HCT116 (cell line): ENCODE measurements at regions not wholly inside any gene's neighbourhood (a gene's known extent, or its start where the extent isn't known, plus 50 kb on each side); places are given as distances from the start of the nearest gene placed in this dataset.

Source experiments
- ATAC-seq: fragments of 200-7000 bp; cut with Tn5 transposase; 2 replicates; pipeline ENCODE4 v1.9.1; 2020; ENCODE audit warnings: mild to moderate bottlenecking, moderate library complexity
- BruUV-seq: library from RNA; stranded (reverse); fragments of 400-500 nt; replicated peaks from 2 replicates; lab custom pipeline; 2021; lab: Mats Ljungman, UMichigan
- CTCF ChIA-PET: fragments of 300-600 bp; sonication (Branson Sonifier 250); formaldehyde crosslinking; loops from one replicate; lab custom pipeline; 2021; ENCODE audit warnings: antibody characterized with exemption; lab: Charles Lee
- POLR2A ChIA-PET: fragments of 300-600, 350-600 bp; sonication (Branson Sonifier 250); formaldehyde crosslinking; loops from one replicate; lab custom pipeline; 2021; ENCODE audit warnings: antibody characterized with exemption; lab: Charles Lee
- RAD21 ChIA-PET, 2 experiments: fragments of 300-600 bp; sonication (Branson Sonifier 250); formaldehyde crosslinking; loops; one replicate each; lab custom pipeline; 2023; ENCODE audit warnings: low total read pairs in 2 of 2; ENCODE audit not compliant: uncharacterized antibody in 2 of 2, unreplicated experiment in 2 of 2, low non-redundant PET in 1 of 2; lab: Charles Lee
- DNase-seq: peaks from one replicate; pipeline ENCODE4 v3.0.0-alpha.2; 2010; ENCODE audit warnings: low read depth, low spot score
- H2AFZ ChIP-seq: fragments of 200-600 bp; shearing (Covaris generic), sonication (generic); 2 replicates; pipeline ENCODE4 v1.6.1; 2017; ENCODE audit warnings: low read depth, mixed run types, mixed read lengths, antibody characterized with exemption, low read length; ENCODE audit not compliant: poor library complexity, severe bottlenecking
- H3K27ac ChIP-seq: 2 replicates; pipeline ENCODE4 v1.5.1; 2012; ENCODE audit warnings: low read depth, low read length
- H3K27me3 ChIP-seq: fragments of 200-600 bp; sonication (generic); 2 replicates; pipeline ENCODE4 v1.6.1; 2016; ENCODE audit warnings: mixed run types, low read length, mixed read lengths; ENCODE audit not compliant: insufficient read depth
- H3K36me3 ChIP-seq, 2 experiments: fragments of 200-500 bp in 1 of 2; fragments of 200-600 bp in 1 of 2; sonication (Bioruptor generic) in 1 of 2; sonication (generic) in 1 of 2; 2 replicates each; pipeline versions ENCODE4 v1.5.1 to v1.6.1; 2014 to 2016; ENCODE audit warnings: low read length in 2 of 2, inconsistent platforms in 1 of 2, mixed read lengths in 1 of 2, mixed run types in 1 of 2; ENCODE audit not compliant: insufficient read depth in 2 of 2, control insufficient read depth in 1 of 2
- H3K4me1 ChIP-seq, 2 experiments: fragments of 200-600 bp in 1 of 2; sonication (generic) in 1 of 2; 2 replicates each; pipeline versions ENCODE4 v1.5.1 to v1.6.1; 2012 to 2017; ENCODE audit warnings: low read length in 2 of 2, inconsistent platforms in 1 of 2, mild to moderate bottlenecking in 1 of 2, mixed read lengths in 1 of 2, mixed run types in 1 of 2, moderate library complexity in 1 of 2; ENCODE audit not compliant: insufficient read depth in 2 of 2, control insufficient read depth in 1 of 2
- H3K4me2 ChIP-seq: fragments of 200-600 bp; sonication (generic); 2 replicates; pipeline ENCODE4 v1.6.1; 2017; ENCODE audit warnings: mixed run types, low read length, mixed read lengths
- H3K4me3 ChIP-seq, 2 experiments: fragments of 200-600 bp in 1 of 2; sonication (generic) in 1 of 2; replicated peaks in 1 of 2; 2 replicates each; pipeline ENCODE4 v1.5.1; 2011 to 2016; ENCODE audit warnings: low read length in 2 of 2, control low read depth in 1 of 2, low read depth in 1 of 2, mild to moderate bottlenecking in 1 of 2, mixed read lengths in 1 of 2, mixed run types in 1 of 2
- H3K79me2 ChIP-seq: fragments of 200-600 bp; sonication (generic); 2 replicates; pipeline ENCODE4 v1.6.1; 2017; ENCODE audit warnings: mild to moderate bottlenecking, mixed run types, low read length, moderate library complexity, mixed read lengths; ENCODE audit not compliant: insufficient read depth
- H3K9ac ChIP-seq: fragments of 200-600 bp; sonication (generic); 2 replicates; pipeline ENCODE4 v1.6.1; 2016; ENCODE audit warnings: low read length, mixed read lengths
- H3K9me2 ChIP-seq: fragments of 200-600 bp; sonication (generic), shearing (Covaris generic); 2 replicates; pipeline ENCODE4 v1.6.1; 2017; ENCODE audit warnings: mixed run types, mild to moderate bottlenecking, moderate library complexity; ENCODE audit not compliant: insufficient read depth
- H3K9me3 ChIP-seq, 2 experiments: fragments of 200-500 bp in 1 of 2; fragments of 200-600 bp in 1 of 2; sonication (Bioruptor generic) in 1 of 2; sonication (generic) in 1 of 2; 2 replicates each; pipeline ENCODE4 v1.6.1; 2014 to 2017; ENCODE audit warnings: low read length in 2 of 2, mixed read lengths in 2 of 2, inconsistent platforms in 1 of 2, low read depth in 1 of 2, mild to moderate bottlenecking in 1 of 2, mixed run types in 1 of 2, moderate library complexity in 1 of 2; ENCODE audit not compliant: control insufficient read depth in 1 of 2, insufficient read depth in 1 of 2
- H4K20me1 ChIP-seq: fragments of 200-600 bp; sonication (generic), shearing (Covaris generic); 2 replicates; pipeline ENCODE4 v1.6.1; 2017; ENCODE audit warnings: mixed run types, mild to moderate bottlenecking, moderate library complexity; ENCODE audit not compliant: insufficient read depth
- CEBPB ChIP-seq: IDR thresholded peaks from 2 replicates; pipeline ENCODE4 v1.6.1; 2012; ENCODE audit warnings: low read depth
- EZH2 ChIP-seq: fragments of 200-600 bp; sonication (generic); IDR thresholded peaks from 2 replicates; pipeline ENCODE4 v1.6.1; 2017; ENCODE audit warnings: antibody characterized with exemption, mixed run types
- EZH2phosphoT487 ChIP-seq: fragments of 200-600 bp; IDR thresholded peaks from 2 replicates; pipeline ENCODE4 v1.6.1; 2018; ENCODE audit warnings: antibody characterized with exemption, borderline replicate concordance
- SIN3A ChIP-seq: IDR thresholded peaks from 2 replicates; pipeline ENCODE4 v1.6.1; 2012; ENCODE audit warnings: low read depth
- SP1 ChIP-seq: IDR thresholded peaks from 2 replicates; pipeline ENCODE4 v1.6.1; 2012; ENCODE audit warnings: low read depth
- intact Hi-C: fragments of 100-400 bp; cut with micrococcal nuclease; formaldehyde crosslinking; loops from 2 replicates; pipeline ENCODE4 v1.10.0; 2022
- TF ChIP-seq, protein P1 (sequence below): IDR thresholded peaks from 2 replicates; pipeline ENCODE4 v1.6.1; 2011; ENCODE audit warnings: mild to moderate bottlenecking, low read length, moderate library complexity; ENCODE audit not compliant: insufficient replicate concordance; ENCODE audit errors: extremely low read depth
- TF ChIP-seq, protein P2 (sequence below): IDR thresholded peaks from 2 replicates; pipeline ENCODE4 v1.6.1; 2012

GRCh38 chr13:56400774-56401173 lies 739.9 kb upstream of the PRR20A start:
- no peak overlapping the region for H3K4me2 ChIP-seq
- BruUV-seq = no TSS peak
- H3K79me2 ChIP-seq = no peaks in the 10 kb centered on the region
- no peaks in the 10 kb centered on the region for H3K9me2 ChIP-seq
- H4K20me1 ChIP-seq = no peaks in the 10 kb centered on the region
- DNase-seq = no peak
- no peaks in the 10 kb centered on the region for H3K4me1 ChIP-seq
- ChIA-PET CTCF (no interaction called here), RAD21 (no interaction called here), POLR2A (no interaction called here)
- ATAC-seq = no peak
- intact Hi-C loops = no loop called here
- H3K36me3 ChIP-seq = no peaks in the 10 kb centered on the region
- TF ChIP-seq, protein P1, sequence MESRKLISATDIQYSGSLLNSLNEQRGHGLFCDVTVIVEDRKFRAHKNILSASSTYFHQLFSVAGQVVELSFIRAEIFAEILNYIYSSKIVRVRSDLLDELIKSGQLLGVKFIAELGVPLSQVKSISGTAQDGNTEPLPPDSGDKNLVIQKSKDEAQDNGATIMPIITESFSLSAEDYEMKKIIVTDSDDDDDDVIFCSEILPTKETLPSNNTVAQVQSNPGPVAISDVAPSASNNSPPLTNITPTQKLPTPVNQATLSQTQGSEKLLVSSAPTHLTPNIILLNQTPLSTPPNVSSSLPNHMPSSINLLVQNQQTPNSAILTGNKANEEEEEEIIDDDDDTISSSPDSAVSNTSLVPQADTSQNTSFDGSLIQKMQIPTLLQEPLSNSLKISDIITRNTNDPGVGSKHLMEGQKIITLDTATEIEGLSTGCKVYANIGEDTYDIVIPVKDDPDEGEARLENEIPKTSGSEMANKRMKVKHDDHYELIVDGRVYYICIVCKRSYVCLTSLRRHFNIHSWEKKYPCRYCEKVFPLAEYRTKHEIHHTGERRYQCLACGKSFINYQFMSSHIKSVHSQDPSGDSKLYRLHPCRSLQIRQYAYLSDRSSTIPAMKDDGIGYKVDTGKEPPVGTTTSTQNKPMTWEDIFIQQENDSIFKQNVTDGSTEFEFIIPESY = no peak
- no peak for TF ChIP-seq SP1
- TF ChIP-seq, protein P2, sequence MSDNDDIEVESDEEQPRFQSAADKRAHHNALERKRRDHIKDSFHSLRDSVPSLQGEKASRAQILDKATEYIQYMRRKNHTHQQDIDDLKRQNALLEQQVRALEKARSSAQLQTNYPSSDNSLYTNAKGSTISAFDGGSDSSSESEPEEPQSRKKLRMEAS = no peak
- TF ChIP-seq EZH2 = no peak
- H3K27me3 ChIP-seq = no peaks in the 10 kb centered on the region
- no peak overlapping the region for H2AFZ ChIP-seq
- peaks cover 17 to 43% of the 10 kb centered on the region in 2 experiments; a peak in 2 of 4 replicates for H3K9me3 ChIP-seq
- no peak overlapping the region for H3K4me3 ChIP-seq
- H3K9ac ChIP-seq = no peak overlapping the region
- H3K27ac ChIP-seq = no peak overlapping the region

DNA sequence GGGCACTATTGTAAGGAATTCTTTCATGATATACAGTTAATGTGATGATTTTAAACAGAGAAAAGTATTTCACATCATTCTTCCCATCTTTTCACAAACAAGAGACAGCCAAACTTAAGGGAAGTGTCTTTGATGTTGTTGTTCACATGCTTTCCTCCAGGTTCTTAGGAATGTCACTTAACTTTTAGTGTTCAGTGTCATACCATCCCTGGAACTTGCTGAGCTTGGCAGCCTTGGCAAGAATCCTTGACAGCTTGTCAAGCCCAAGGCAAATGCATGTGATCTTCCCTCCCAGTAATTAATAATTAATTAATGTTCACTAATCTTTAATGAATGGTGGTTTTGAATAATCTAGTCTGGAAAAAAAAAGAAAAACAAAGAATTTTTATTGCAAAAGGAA lies 727.9 kb upstream of the PRR20A start:
- no peaks in the 10 kb centered on the region for H3K27me3 ChIP-seq
- POLR2A ChIA-PET = no interaction called here
- no TSS peak for BruUV-seq
- H3K27ac ChIP-seq = no peak overlapping the region
- ATAC-seq (no peak), DNase-seq (no peak)
- no peaks in the 10 kb centered on the region for H4K20me1 ChIP-seq
- CTCF ChIA-PET = no interaction called here
- no peak overlapping the region for H2AFZ ChIP-seq
- intact Hi-C loops = no loop called here
- no peak for TF ChIP-seq SIN3A
- TF ChIP-seq EZH2phosphoT487 = no peak
- TF ChIP-seq EZH2 = no peak
- TF ChIP-seq CEBPB = no peak
- no peak overlapping the region for H3K9ac ChIP-seq
- H3K4me3 ChIP-seq = no peak overlapping the region
- no peaks in the 10 kb centered on the region for H3K4me1 ChIP-seq
- H3K36me3 ChIP-seq = no peaks in the 10 kb centered on the region
- peaks cover 4 to 23% of the 10 kb centered on the region in 2 experiments; a peak in 3 of 4 replicates for H3K9me3 ChIP-seq
- H3K4me2 ChIP-seq = no peak overlapping the region
- RAD21 ChIA-PET = no interaction called here
- H3K9me2 ChIP-seq = no peaks in the 10 kb centered on the region
- H3K79me2 ChIP-seq = no peaks in the 10 kb centered on the region
